ENCODE measurements at regions not wholly inside any gene's neighbourhood (a gene's known extent, or its start where the extent isn't known, plus 50 kb on each side); places are given as distances from the start of the nearest gene placed in this dataset.

GRCh38 chr12:19018302-19018970 is 111.1 kb upstream of the PLEKHA5 start:
- peak; percentile 88 for DNase-seq

GRCh38 chr12:19021240-19021639 is 108.3 kb upstream of the PLEKHA5 start:
- DNase-seq: no peak

- DNase-seq: peak; percentile 34
Observed at GRCh38 chr12:19021646-19022045, 107.9 kb upstream of the PLEKHA5 start.

GRCh38 chr12:19025582-19025981 is 104.0 kb upstream of the PLEKHA5 start:
- no peak for DNase-seq

GRCh38 chr12:19026034-19026433 is 103.5 kb upstream of the PLEKHA5 start:
- DNase-seq: no peak

- no peak for DNase-seq
Observed at GRCh38 chr12:19026614-19027488, 102.7 kb upstream of the PLEKHA5 start.

- no peak for DNase-seq
Observed at GRCh38 chr12:19030180-19030579, 99.4 kb upstream of the PLEKHA5 start.

- no peak for DNase-seq
Observed at GRCh38 chr12:19030603-19031002, 98.9 kb upstream of the PLEKHA5 start.

GRCh38 chr12:19031032-19031431 is 98.5 kb upstream of the PLEKHA5 start:
- peak; percentile 98 for DNase-seq

GRCh38 chr12:19032826-19033225 is 96.7 kb upstream of the PLEKHA5 start:
- DNase-seq: no peak

GRCh38 chr12:19033244-19033643 is 96.3 kb upstream of the PLEKHA5 start:
- DNase-seq: no peak

GRCh38 chr12:19034937-19035336 is 94.6 kb upstream of the PLEKHA5 start:
- DNase-seq: no peak

GRCh38 chr12:19035536-19035935 is 94.0 kb upstream of the PLEKHA5 start:
- DNase-seq: no peak

GRCh38 chr12:19036673-19037357 is 92.7 kb upstream of the PLEKHA5 start:
- peak; percentile 32 for DNase-seq

GRCh38 chr12:19038209-19038608 is 91.3 kb upstream of the PLEKHA5 start:
- no peak for DNase-seq

GRCh38 chr12:19039515-19039914 is 90.0 kb upstream of the PLEKHA5 start:
- DNase-seq: no peak

- no peak for DNase-seq
Observed at GRCh38 chr12:19042221-19042620, 87.3 kb upstream of the PLEKHA5 start.

- DNase-seq: no peak
Observed at GRCh38 chr12:19044430-19044829, 85.1 kb upstream of the PLEKHA5 start.

- no peak for DNase-seq
Observed at GRCh38 chr12:19044891-19045290, 84.6 kb upstream of the PLEKHA5 start.

GRCh38 chr12:19045426-19045825 is 84.1 kb upstream of the PLEKHA5 start:
- DNase-seq: no peak

GRCh38 chr12:19048943-19049342 is 80.6 kb upstream of the PLEKHA5 start:
- DNase-seq: no peak

- no peak for DNase-seq
Observed at GRCh38 chr12:19052689-19053088, 76.8 kb upstream of the PLEKHA5 start.

GRCh38 chr12:19053218-19053617 is 76.3 kb upstream of the PLEKHA5 start:
- no peak for DNase-seq

Data from fibroblast of skin of back (primary cell).